ENCODE measurements at regions not wholly inside any gene's neighbourhood (a gene's known extent, or its start where the extent isn't known, plus 50 kb on each side); places are given as distances from the start of the nearest gene placed in this dataset.

DNA sequence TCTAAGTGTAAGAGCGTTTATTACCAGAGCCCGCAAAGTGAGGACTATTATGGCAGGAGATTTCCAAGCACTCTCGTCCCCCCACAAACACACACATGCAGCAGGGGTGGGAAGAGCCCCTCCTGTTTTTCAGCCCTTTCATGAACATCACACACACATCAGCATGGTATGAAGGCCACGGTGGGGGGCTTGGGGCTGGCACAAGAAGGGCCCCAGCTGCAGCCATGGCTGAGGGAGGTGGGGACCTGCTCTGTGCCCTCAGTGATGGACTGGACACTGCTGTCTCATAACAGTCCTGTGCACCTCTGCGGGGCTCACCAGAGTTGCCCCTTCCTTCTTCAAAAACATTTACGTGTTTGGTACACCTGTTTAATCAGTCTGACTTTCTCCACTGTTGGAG lies 650.7 kb downstream of the BRD1 start:
- no peaks in the 10 kb centered on the region for H3K4me1 ChIP-seq (ENCODE audit: control insufficient read depth, insufficient read depth, low read length, poor library complexity, severe bottlenecking)

DNA sequence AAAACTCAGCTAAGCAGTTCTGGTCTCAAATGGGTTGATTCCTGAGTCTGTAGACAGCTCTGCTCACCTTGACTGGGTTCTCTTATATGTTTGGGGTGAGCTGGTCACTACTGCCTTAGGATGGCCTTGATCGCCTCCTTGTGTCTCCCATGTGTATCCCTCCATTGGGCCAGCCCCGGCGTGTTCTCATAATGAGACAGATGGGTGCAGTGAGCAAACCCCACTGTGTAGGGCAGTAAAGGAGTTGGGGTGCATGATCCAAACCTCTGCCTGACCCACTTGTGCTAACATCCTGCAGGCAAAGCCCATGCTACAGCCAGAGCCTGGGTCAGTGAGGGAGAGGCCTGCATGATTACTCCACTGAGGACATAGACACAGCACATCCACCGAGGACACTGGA lies 657.6 kb downstream of the BRD1 start:
- Histone ChIP-seq H3K36me3 (ENCODE audit: control insufficient read depth, insufficient read depth, low read length) (no peaks in the 10 kb centered on the region), H3K4me3 (ENCODE audit: insufficient read depth, low read depth, low read length, poor library complexity, severe bottlenecking) (no peak overlapping the region), H3K27ac (ENCODE audit: insufficient read depth, low read length, poor library complexity, severe bottlenecking) (no peak overlapping the region), H3K4me1 (ENCODE audit: control insufficient read depth, insufficient read depth, low read length, poor library complexity, severe bottlenecking) (no peaks in the 10 kb centered on the region), H3K9me3 (ENCODE audit: control insufficient read depth, low read length) (no peaks in the 10 kb centered on the region), H3K27me3 (replicated peaks; ENCODE audit: control insufficient read depth, insufficient read depth, low read length, poor library complexity, severe bottlenecking) (no peaks in the 10 kb centered on the region)
- no peak for DNase-seq

More for the DNA sequence above, 650.7 kb downstream of the BRD1 start:
- no peak overlapping the region for H3K27ac ChIP-seq (ENCODE audit: insufficient read depth, low read length, poor library complexity, severe bottlenecking)
- H3K27me3 ChIP-seq (replicated peaks; ENCODE audit: control insufficient read depth, insufficient read depth, low read length, poor library complexity, severe bottlenecking), result no peaks in the 10 kb centered on the region
- no peaks in the 10 kb centered on the region for H3K36me3 ChIP-seq (ENCODE audit: control insufficient read depth, insufficient read depth, low read length)
- H3K4me3 ChIP-seq (ENCODE audit: insufficient read depth, low read depth, low read length, poor library complexity, severe bottlenecking), result no peak overlapping the region
- no peaks in the 10 kb centered on the region for H3K9me3 ChIP-seq (ENCODE audit: control insufficient read depth, low read length)
- DNase-seq, result no peak

DNA sequence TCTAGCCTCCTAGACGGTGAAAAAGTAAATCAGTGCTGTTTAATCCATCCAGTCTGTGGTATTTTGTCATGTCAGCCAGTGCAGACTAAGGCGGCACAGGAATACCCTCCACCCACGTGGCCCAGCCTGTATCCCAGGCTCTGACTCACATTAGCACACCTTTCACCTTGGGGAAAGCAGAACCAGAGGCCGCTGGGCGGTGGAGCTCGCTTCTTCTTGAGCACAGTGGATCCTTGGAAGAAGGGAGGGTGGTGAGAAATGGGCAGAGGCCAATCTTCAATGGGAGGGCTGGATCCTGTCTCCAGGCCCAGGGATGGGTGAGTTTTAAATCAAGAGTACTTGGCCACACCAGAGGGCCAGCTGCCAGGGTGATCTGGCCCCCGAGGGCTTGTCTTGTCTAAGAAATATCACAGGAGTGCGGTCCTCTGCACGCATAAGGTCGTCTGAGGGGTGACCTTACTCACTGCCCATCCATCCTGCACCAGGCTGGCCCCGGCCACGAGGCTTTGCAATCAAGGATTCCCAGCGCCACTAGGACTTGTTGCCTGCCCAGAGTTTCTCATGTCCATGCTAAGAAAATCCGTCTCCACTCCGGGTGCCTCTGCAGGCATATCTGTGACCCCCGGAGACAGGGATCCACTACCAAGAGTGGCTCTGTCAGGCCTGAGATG lies 658.5 kb downstream of the BRD1 start:
- Histone ChIP-seq H3K27ac (ENCODE audit: insufficient read depth, low read length, poor library complexity, severe bottlenecking) (no peak overlapping the region), H3K4me1 (ENCODE audit: control insufficient read depth, insufficient read depth, low read length, poor library complexity, severe bottlenecking) (no peaks in the 10 kb centered on the region), H3K4me3 (ENCODE audit: insufficient read depth, low read depth, low read length, poor library complexity, severe bottlenecking) (no peak overlapping the region), H3K27me3 (replicated peaks; ENCODE audit: control insufficient read depth, insufficient read depth, low read length, poor library complexity, severe bottlenecking) (no peaks in the 10 kb centered on the region), H3K36me3 (ENCODE audit: control insufficient read depth, insufficient read depth, low read length) (no peaks in the 10 kb centered on the region), H3K9me3 (ENCODE audit: control insufficient read depth, low read length) (no peaks in the 10 kb centered on the region)
- no peak for DNase-seq

DNA sequence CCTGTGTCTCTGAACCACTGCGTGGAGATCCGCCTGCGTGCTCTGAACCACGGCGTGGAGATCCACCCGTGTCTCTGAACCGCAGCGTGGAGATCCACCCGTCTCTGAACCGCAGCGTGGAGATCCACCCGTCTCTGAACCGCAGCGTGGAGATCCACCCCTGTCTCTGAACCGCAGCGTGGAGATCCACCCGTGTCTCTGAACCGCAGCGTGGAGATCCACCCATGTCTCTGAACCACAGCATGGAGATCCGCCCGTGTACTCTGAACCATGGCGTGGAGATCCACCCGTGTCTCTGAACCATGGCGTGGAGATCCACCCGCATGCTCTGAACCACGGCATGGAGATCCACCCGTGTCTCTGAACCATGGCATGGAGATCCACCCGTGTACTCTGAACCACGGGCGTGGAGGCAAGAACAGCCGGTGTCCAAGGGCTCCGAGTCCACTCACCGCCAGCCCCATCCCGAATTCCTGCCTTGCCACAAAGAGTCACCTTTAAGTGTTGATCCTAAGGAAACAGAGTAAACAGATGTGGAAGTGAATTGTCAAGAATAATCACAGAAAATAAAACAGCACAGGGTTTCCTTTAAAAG lies 659.4 kb downstream of the BRD1 start:
- H3K27me3 ChIP-seq (replicated peaks; ENCODE audit: control insufficient read depth, insufficient read depth, low read length, poor library complexity, severe bottlenecking), result no peaks in the 10 kb centered on the region
- no peak overlapping the region for H3K27ac ChIP-seq (ENCODE audit: insufficient read depth, low read length, poor library complexity, severe bottlenecking)
- no peaks in the 10 kb centered on the region for H3K4me1 ChIP-seq (ENCODE audit: control insufficient read depth, insufficient read depth, low read length, poor library complexity, severe bottlenecking)
- no peaks in the 10 kb centered on the region for H3K36me3 ChIP-seq (ENCODE audit: control insufficient read depth, insufficient read depth, low read length)
- no peak overlapping the region for H3K4me3 ChIP-seq (ENCODE audit: insufficient read depth, low read depth, low read length, poor library complexity, severe bottlenecking)
- H3K9me3 ChIP-seq (ENCODE audit: control insufficient read depth, low read length), result no peaks in the 10 kb centered on the region
- no peak for DNase-seq

DNA sequence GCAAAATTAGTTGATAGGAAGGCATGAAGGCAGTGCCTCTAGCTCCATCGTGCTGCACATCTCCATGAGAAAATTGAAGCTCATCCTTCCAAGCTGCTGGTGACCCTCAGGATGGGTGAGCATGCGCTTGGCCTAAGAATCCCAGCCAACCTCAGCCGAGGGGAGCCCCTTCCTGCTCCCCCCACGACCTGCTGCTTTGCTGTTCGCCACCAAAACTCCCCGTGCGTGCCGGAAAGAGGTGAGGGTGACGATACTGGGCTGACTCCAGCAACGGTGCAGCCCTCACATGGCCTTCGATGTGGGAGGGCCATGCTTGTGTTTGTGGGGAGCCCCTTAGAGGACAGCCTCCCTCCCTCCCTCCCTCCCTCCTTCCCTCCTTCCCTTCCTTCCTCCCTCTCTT lies 660.9 kb downstream of the BRD1 start:
- Histone ChIP-seq H3K4me3 (ENCODE audit: insufficient read depth, low read depth, low read length, poor library complexity, severe bottlenecking) (no peak overlapping the region), H3K36me3 (ENCODE audit: control insufficient read depth, insufficient read depth, low read length) (no peaks in the 10 kb centered on the region), H3K27me3 (replicated peaks; ENCODE audit: control insufficient read depth, insufficient read depth, low read length, poor library complexity, severe bottlenecking) (no peaks in the 10 kb centered on the region), H3K27ac (ENCODE audit: insufficient read depth, low read length, poor library complexity, severe bottlenecking) (no peak overlapping the region), H3K4me1 (ENCODE audit: control insufficient read depth, insufficient read depth, low read length, poor library complexity, severe bottlenecking) (no peaks in the 10 kb centered on the region), H3K9me3 (ENCODE audit: control insufficient read depth, low read length) (no peaks in the 10 kb centered on the region)
- no peak for DNase-seq

DNA sequence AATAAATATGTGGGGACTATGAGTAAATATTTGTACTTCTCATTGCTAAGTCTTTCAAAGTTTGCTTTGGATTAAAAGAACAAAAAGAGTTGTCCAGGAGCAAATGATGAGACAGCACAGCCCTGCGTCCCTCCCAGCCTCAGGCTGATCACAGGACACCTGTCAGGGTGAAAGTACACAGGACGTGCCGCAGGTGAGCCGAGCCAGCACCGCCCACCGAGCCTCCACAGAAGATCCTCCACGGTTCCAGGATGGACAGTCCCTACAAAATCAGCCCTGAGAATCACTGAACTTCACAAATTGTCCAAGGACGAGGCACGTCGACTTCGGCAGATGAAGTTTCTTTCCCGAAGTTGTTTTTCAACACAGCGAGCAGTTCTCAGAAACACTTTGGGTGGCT lies 661.5 kb downstream of the BRD1 start:
- DNase-seq, result no peak
- no peak overlapping the region for H3K27ac ChIP-seq (ENCODE audit: insufficient read depth, low read length, poor library complexity, severe bottlenecking)
- H3K36me3 ChIP-seq (ENCODE audit: control insufficient read depth, insufficient read depth, low read length), result no peaks in the 10 kb centered on the region
- no peaks in the 10 kb centered on the region for H3K27me3 ChIP-seq (replicated peaks; ENCODE audit: control insufficient read depth, insufficient read depth, low read length, poor library complexity, severe bottlenecking)
- no peak overlapping the region for H3K4me3 ChIP-seq (ENCODE audit: insufficient read depth, low read depth, low read length, poor library complexity, severe bottlenecking)
- H3K9me3 ChIP-seq (ENCODE audit: control insufficient read depth, low read length), result no peaks in the 10 kb centered on the region
- H3K4me1 ChIP-seq (ENCODE audit: control insufficient read depth, insufficient read depth, low read length, poor library complexity, severe bottlenecking), result no peaks in the 10 kb centered on the region

DNA sequence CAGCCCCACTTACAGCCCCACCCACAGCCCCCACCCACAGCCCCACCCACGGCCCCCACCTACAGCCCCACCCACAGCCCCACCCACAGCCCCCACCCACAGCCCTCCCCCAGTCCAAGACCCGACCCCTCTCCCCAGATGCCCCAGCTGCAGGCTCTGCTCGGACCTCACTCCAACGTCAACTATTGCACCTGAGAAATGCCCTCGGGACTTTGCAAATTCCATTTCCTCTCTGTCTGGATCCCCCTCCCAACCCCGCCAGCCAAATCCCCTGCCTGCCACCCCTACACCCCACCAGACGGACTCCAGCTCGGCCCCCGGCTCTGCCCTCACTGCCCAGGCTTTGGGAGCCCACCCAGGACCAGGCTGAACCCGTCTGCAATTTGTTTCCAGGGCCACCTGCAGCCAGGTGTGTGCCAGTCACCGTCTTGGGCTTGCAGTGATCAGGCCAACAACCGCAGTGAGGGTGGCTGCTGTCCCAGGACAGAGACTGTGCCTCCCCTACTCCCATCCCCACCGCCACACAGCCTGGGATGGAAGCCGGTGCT lies 662.8 kb downstream of the BRD1 start:
- Histone ChIP-seq H3K9me3 (ENCODE audit: control insufficient read depth, low read length) (no peaks in the 10 kb centered on the region), H3K27ac (ENCODE audit: insufficient read depth, low read length, poor library complexity, severe bottlenecking) (no peak overlapping the region), H3K4me3 (ENCODE audit: insufficient read depth, low read depth, low read length, poor library complexity, severe bottlenecking) (no peak overlapping the region), H3K27me3 (replicated peaks; ENCODE audit: control insufficient read depth, insufficient read depth, low read length, poor library complexity, severe bottlenecking) (no peaks in the 10 kb centered on the region), H3K36me3 (ENCODE audit: control insufficient read depth, insufficient read depth, low read length) (no peaks in the 10 kb centered on the region), H3K4me1 (ENCODE audit: control insufficient read depth, insufficient read depth, low read length, poor library complexity, severe bottlenecking) (no peaks in the 10 kb centered on the region)
- DNase-seq, result no peak

DNA sequence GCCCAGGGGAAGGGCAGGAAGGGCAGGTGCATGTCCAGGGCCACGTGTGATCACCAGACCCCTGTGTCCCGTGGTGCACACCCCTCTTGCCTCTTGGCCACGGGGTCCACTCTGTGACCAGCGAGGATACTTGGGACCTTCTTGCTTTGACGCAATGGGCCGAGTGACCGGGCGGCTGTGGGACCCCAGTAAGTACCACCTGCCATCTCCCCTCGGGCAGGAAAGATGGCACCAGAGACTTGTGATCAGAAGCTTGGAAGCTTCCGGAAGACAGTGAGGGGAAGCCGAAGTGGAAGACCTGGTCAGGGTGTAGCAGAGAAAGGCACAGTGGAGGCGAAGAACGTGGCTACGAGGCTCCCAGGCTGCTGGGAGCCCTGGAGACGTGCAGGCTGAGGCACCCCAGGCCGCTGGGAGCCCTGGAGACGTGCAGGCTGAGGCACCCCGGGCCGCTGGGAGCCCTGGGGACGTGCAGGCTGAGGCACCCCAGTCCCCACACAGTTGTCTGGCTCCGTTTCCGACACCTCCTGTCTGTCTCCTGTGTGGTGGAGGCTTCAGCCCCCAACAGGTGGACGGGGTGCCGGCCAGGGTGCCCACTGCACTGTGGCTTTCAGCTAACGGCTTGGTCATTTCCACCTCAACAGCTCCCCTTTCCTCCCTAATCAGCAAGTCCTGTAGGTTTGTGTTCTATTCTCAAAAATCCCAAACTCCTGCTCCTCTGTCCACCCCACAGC lies 663.5 kb downstream of the BRD1 start:
- Histone ChIP-seq H3K4me1 (ENCODE audit: control insufficient read depth, insufficient read depth, low read length, poor library complexity, severe bottlenecking) (no peaks in the 10 kb centered on the region), H3K27me3 (replicated peaks; ENCODE audit: control insufficient read depth, insufficient read depth, low read length, poor library complexity, severe bottlenecking) (no peaks in the 10 kb centered on the region), H3K4me3 (ENCODE audit: insufficient read depth, low read depth, low read length, poor library complexity, severe bottlenecking) (no peak overlapping the region), H3K36me3 (ENCODE audit: control insufficient read depth, insufficient read depth, low read length) (no peaks in the 10 kb centered on the region), H3K9me3 (ENCODE audit: control insufficient read depth, low read length) (no peaks in the 10 kb centered on the region), H3K27ac (ENCODE audit: insufficient read depth, low read length, poor library complexity, severe bottlenecking) (no peak overlapping the region)
- no peak for DNase-seq

DNA sequence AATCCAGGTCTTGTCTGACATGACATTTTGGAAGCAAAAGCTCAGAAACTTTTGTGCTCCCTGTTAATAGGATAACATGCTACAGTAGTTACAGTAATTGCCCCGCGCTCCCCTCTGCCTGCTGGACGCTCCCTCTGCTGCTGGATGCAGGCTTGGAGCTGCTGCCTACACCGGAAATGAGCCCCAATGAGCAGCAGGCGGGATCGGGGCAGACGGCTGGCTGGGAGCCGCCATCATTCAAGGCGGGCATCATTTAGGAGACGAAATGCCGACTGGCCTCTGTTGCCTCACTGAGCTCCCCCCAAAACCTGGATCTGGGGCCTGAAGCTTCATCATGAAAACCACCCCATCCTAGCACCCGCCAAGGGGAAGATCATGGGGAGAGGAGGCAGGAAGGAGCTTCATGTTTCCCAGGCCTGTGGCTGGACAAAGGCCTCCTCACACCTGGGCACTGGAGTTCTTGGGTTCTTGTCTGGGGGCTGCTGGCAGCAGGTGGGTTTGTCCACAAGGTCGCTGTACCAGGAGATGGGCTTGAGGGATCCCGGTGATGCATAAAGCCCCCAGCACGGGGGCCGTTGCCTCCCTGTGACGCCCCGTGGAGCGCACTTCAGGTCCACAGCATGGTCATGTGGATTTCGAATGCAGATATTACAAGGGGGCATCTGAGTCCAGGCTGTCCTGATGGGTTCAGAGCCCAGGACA lies 664.3 kb downstream of the BRD1 start:
- Histone ChIP-seq H3K9me3 (ENCODE audit: control insufficient read depth, low read length) (no peaks in the 10 kb centered on the region), H3K36me3 (ENCODE audit: control insufficient read depth, insufficient read depth, low read length) (no peaks in the 10 kb centered on the region), H3K27me3 (replicated peaks; ENCODE audit: control insufficient read depth, insufficient read depth, low read length, poor library complexity, severe bottlenecking) (no peaks in the 10 kb centered on the region), H3K4me3 (ENCODE audit: insufficient read depth, low read depth, low read length, poor library complexity, severe bottlenecking) (no peak overlapping the region), H3K4me1 (ENCODE audit: control insufficient read depth, insufficient read depth, low read length, poor library complexity, severe bottlenecking) (no peaks in the 10 kb centered on the region), H3K27ac (ENCODE audit: insufficient read depth, low read length, poor library complexity, severe bottlenecking) (no peak overlapping the region)
- no peak for DNase-seq
